ENCODE measurements at regions not wholly inside any gene's neighbourhood (a gene's known extent, or its start where the extent isn't known, plus 50 kb on each side); places are given as distances from the start of the nearest gene placed in this dataset.

DNA sequence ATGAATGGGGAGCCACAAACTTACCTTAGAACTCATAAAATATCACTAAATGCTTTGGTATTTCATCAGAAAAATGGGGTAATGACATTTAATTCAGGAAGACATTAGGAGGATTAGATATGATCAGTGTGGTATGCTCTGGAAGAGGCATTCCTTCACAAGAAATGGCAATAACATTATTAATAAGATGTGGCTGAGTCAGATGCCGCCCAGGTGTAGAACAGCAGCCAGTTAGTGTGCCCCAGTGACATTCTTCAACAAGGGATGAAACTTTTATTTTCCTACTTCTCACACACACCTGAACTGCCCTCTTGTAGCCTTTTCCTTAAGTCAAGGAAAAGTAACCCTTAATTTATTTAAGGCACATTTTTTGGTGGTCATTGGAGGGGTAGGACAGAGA is 69.2 kb upstream of the DYNAP start:
- H3K9me3 ChIP-seq: no peaks in the 10 kb centered on the region
- no peak overlapping the region for H3K27ac ChIP-seq
- no peak for TF ChIP-seq CTCF (IDR thresholded peaks at IDR 0.05)
- no peak overlapping the region for H3K4me3 ChIP-seq
- H3K27me3 ChIP-seq: no peaks in the 10 kb centered on the region
- no peaks in the 10 kb centered on the region for H3K36me3 ChIP-seq
- H3K4me1 ChIP-seq: no peaks in the 10 kb centered on the region
- DNase-seq: no peak
- intact Hi-C loops (cut with DNase I; ENCODE audit: low total_unique reads): no loop called here

DNA sequence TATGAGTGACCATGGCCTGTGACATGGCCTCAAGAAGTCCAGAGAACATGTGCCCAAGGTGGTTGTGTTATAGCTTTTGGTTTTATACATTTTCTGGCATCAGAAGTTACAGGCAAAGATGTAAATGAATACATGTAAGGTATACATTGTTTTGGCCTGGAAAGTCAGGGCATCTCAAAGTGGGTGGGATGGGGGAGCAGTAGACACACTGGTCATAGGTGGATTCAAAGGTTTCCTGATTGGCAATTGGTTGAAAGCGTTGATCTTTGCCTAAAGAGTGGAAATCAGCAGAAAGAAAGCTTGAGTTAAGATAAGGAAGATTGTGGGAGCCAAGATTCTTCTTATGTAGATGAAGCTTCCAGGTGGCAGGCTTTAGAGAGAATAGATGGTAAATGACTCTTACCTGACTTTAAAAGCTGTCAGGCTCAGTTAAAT is 62.1 kb upstream of the DYNAP start:
- no peak overlapping the region for H3K27ac ChIP-seq
- H3K4me3 ChIP-seq: no peak overlapping the region
- intact Hi-C loops (cut with DNase I; ENCODE audit: low total_unique reads): no loop called here
- H3K36me3 ChIP-seq: no peaks in the 10 kb centered on the region
- H3K9me3 ChIP-seq: no peaks in the 10 kb centered on the region
- no peak for DNase-seq
- no peak for TF ChIP-seq CTCF (IDR thresholded peaks at IDR 0.05)
- H3K4me1 ChIP-seq: no peaks in the 10 kb centered on the region
- no peaks in the 10 kb centered on the region for H3K27me3 ChIP-seq

- Histone ChIP-seq H3K4me1 (no peaks in the 10 kb centered on the region), H3K27ac (no peak overlapping the region), H3K4me3 (no peak overlapping the region), H3K27me3 (no peaks in the 10 kb centered on the region), H3K36me3 (no peaks in the 10 kb centered on the region), H3K9me3 (no peaks in the 10 kb centered on the region)
- DNase-seq: no peak
- TF ChIP-seq CTCF (IDR thresholded peaks at IDR 0.05): no peak
- intact Hi-C loops (cut with DNase I; ENCODE audit: low total_unique reads): no loop called here
These were observed 61.6 kb upstream of the DYNAP start for GRCh38 chr18:54529444-54529843.

DNA sequence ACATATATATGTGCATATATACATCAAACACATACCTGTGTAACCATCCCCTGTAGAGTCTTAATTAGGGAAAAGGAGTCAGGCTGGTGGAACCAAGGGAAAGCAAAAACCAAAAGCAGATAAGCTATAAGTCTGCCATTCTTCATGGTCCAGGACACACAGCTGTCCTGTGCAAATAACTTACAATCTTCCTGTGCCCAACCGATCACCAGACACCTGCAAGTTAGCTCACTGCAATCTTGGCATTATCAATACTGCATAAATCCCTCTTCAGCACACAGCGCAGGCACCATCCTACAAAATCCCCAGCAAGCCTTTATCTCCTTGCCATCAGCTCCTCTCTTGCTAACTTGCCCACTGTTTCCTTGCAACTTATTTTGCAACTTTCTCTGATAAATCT is 60.8 kb upstream of the DYNAP start:
- no peak for TF ChIP-seq CTCF (IDR thresholded peaks at IDR 0.05)
- intact Hi-C loops (cut with DNase I; ENCODE audit: low total_unique reads): no loop called here
- H3K9me3 ChIP-seq: no peaks in the 10 kb centered on the region

GRCh38 chr18:54531402-54532065 is 59.5 kb upstream of the DYNAP start:
- intact Hi-C loops (cut with DNase I; ENCODE audit: low total_unique reads): no loop called here
- no peak for DNase-seq
- H3K36me3 ChIP-seq: no peaks in the 10 kb centered on the region
- no peaks in the 10 kb centered on the region for H3K9me3 ChIP-seq
- no peaks in the 10 kb centered on the region for H3K4me1 ChIP-seq
- no peak for TF ChIP-seq CTCF (IDR thresholded peaks at IDR 0.05)
- no peaks in the 10 kb centered on the region for H3K27me3 ChIP-seq
- no peak overlapping the region for H3K4me3 ChIP-seq
- H3K27ac ChIP-seq: no peak overlapping the region

More for the DNA sequence above, 60.8 kb upstream of the DYNAP start:
- Histone ChIP-seq H3K4me1 (no peaks in the 10 kb centered on the region), H3K27me3 (no peaks in the 10 kb centered on the region), H3K4me3 (no peak overlapping the region), H3K27ac (no peak overlapping the region), H3K36me3 (no peaks in the 10 kb centered on the region)
- no peak for DNase-seq

- DNase-seq: no peak
- no peaks in the 10 kb centered on the region for H3K4me1 ChIP-seq
- H3K4me3 ChIP-seq: no peak overlapping the region
- TF ChIP-seq CTCF (IDR thresholded peaks at IDR 0.05): no peak
- no peaks in the 10 kb centered on the region for H3K27me3 ChIP-seq
- intact Hi-C loops (cut with DNase I; ENCODE audit: low total_unique reads): no loop called here
- no peak overlapping the region for H3K27ac ChIP-seq
- no peaks in the 10 kb centered on the region for H3K36me3 ChIP-seq
- H3K9me3 ChIP-seq: no peaks in the 10 kb centered on the region
These were observed 58.8 kb upstream of the DYNAP start for GRCh38 chr18:54532222-54532621.
